ENCODE measurements at regions not wholly inside any gene's neighbourhood (a gene's known extent, or its start where the extent isn't known, plus 50 kb on each side); places are given as distances from the start of the nearest gene placed in this dataset.

DNA sequence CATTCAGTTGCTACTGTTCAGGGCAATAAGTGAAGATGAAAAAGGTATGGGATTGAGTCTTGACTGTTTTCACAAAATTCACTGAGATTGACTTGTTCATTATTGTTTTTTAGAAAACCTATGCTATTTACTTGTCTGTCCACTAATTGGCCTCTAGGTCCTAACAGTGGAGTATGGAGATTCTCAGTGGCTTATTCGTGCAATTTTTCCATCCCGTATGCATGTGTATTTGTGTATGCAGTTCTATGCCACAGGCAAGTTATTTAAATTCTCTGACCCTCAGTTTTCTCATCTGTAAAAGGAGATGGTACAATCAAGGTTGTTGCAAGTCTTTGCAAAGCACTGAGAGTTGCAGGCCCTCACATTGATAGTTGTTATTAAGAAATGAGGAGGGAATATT is 151.0 kb downstream of the BBOX1 start:
- TF ChIP-seq, protein P1, sequence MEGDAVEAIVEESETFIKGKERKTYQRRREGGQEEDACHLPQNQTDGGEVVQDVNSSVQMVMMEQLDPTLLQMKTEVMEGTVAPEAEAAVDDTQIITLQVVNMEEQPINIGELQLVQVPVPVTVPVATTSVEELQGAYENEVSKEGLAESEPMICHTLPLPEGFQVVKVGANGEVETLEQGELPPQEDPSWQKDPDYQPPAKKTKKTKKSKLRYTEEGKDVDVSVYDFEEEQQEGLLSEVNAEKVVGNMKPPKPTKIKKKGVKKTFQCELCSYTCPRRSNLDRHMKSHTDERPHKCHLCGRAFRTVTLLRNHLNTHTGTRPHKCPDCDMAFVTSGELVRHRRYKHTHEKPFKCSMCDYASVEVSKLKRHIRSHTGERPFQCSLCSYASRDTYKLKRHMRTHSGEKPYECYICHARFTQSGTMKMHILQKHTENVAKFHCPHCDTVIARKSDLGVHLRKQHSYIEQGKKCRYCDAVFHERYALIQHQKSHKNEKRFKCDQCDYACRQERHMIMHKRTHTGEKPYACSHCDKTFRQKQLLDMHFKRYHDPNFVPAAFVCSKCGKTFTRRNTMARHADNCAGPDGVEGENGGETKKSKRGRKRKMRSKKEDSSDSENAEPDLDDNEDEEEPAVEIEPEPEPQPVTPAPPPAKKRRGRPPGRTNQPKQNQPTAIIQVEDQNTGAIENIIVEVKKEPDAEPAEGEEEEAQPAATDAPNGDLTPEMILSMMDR (IDR thresholded peaks at IDR 0.05 in 4 of 5, conservative IDR thresholded peaks at IDR 0.05 in 1 of 5), result no peak
- no peak for TF ChIP-seq POLR2A (IDR thresholded peaks at IDR 0.05)

Data from gastrocnemius medialis (tissue), 4 donors.